ENCODE measurements at regions not wholly inside any gene's neighbourhood (a gene's known extent, or its start where the extent isn't known, plus 50 kb on each side); places are given as distances from the start of the nearest gene placed in this dataset.

- Mint-ChIP-seq H3K9me3 (no peaks in the 10 kb centered on the region), H3K4me1 (no peaks in the 10 kb centered on the region), H3K27ac (no peak overlapping the region), H3K4me3 (no peak overlapping the region), H3K27me3 (no peaks in the 10 kb centered on the region), H3K36me3 (ENCODE audit: low read depth) (no peaks in the 10 kb centered on the region)
- ATAC-seq (replicated peaks), result no peak
Observed at GRCh38 chr4:14313757-14314156, 686.2 kb upstream of the BOD1L1 start.

GRCh38 chr4:14315129-14315528 lies 687.2 kb upstream of the CPEB2 start:
- Mint-ChIP-seq H3K27ac (no peak overlapping the region), H3K4me1 (no peaks in the 10 kb centered on the region), H3K9me3 (no peaks in the 10 kb centered on the region), H3K4me3 (no peak overlapping the region), H3K36me3 (ENCODE audit: low read depth) (no peaks in the 10 kb centered on the region), H3K27me3 (no peaks in the 10 kb centered on the region)
- no peak for ATAC-seq (replicated peaks)

- Mint-ChIP-seq H3K27me3 (no peaks in the 10 kb centered on the region), H3K9me3 (no peaks in the 10 kb centered on the region), H3K4me1 (no peaks in the 10 kb centered on the region), H3K4me3 (no peak overlapping the region), H3K36me3 (ENCODE audit: low read depth) (no peaks in the 10 kb centered on the region), H3K27ac (no peak overlapping the region)
- no peak for ATAC-seq (replicated peaks)
Observed at GRCh38 chr4:14317351-14317750, 684.9 kb upstream of the CPEB2 start.

- Mint-ChIP-seq H3K4me1 (no peaks in the 10 kb centered on the region), H3K27me3 (no peaks in the 10 kb centered on the region), H3K4me3 (no peak overlapping the region), H3K36me3 (ENCODE audit: low read depth) (no peaks in the 10 kb centered on the region), H3K9me3 (no peaks in the 10 kb centered on the region), H3K27ac (no peak overlapping the region)
- ATAC-seq (replicated peaks), result no peak
Observed at GRCh38 chr4:14318671-14319070, 683.6 kb upstream of the CPEB2 start.

- H3K36me3 Mint-ChIP-seq (ENCODE audit: low read depth), result no peaks in the 10 kb centered on the region
- H3K9me3 Mint-ChIP-seq, result peaks cover 4% of the 10 kb centered on the region
- H3K27me3 Mint-ChIP-seq, result no peaks in the 10 kb centered on the region
- H3K27ac Mint-ChIP-seq, result no peak overlapping the region
- no peak overlapping the region for H3K4me3 Mint-ChIP-seq
- no peak for ATAC-seq (replicated peaks)
- H3K4me1 Mint-ChIP-seq, result no peaks in the 10 kb centered on the region
Observed at GRCh38 chr4:14321723-14322122, 680.6 kb upstream of the CPEB2 start.

GRCh38 chr4:14323191-14323590 lies 679.1 kb upstream of the CPEB2 start:
- Mint-ChIP-seq H3K4me1 (no peaks in the 10 kb centered on the region), H3K9me3 (peaks cover 4% of the 10 kb centered on the region), H3K27me3 (no peaks in the 10 kb centered on the region), H3K36me3 (ENCODE audit: low read depth) (no peaks in the 10 kb centered on the region), H3K27ac (no peak overlapping the region), H3K4me3 (no peak overlapping the region)
- ATAC-seq (replicated peaks), result no peak

GRCh38 chr4:14329228-14329627 lies 673.1 kb upstream of the CPEB2 start:
- no peak for ATAC-seq (replicated peaks)
- Mint-ChIP-seq H3K36me3 (ENCODE audit: low read depth) (no peaks in the 10 kb centered on the region), H3K27me3 (no peaks in the 10 kb centered on the region), H3K9me3 (peaks cover 4% of the 10 kb centered on the region), H3K27ac (no peak overlapping the region), H3K4me3 (no peak overlapping the region), H3K4me1 (no peaks in the 10 kb centered on the region)

GRCh38 chr4:14333616-14334015 lies 668.7 kb upstream of the CPEB2 start:
- H3K4me1 Mint-ChIP-seq, result no peaks in the 10 kb centered on the region

GRCh38 chr4:14334166-14334565 lies 668.1 kb upstream of the CPEB2 start:
- Mint-ChIP-seq H3K27ac (no peak overlapping the region), H3K4me1 (no peaks in the 10 kb centered on the region), H3K27me3 (peaks cover 5% of the 10 kb centered on the region), H3K36me3 (ENCODE audit: low read depth) (no peaks in the 10 kb centered on the region), H3K4me3 (no peak overlapping the region), H3K9me3 (peaks cover 4% of the 10 kb centered on the region)
- ATAC-seq (replicated peaks), result no peak

More at GRCh38 chr4:14333616-14334015, 668.7 kb upstream of the CPEB2 start:
- no peaks in the 10 kb centered on the region for H3K27me3 Mint-ChIP-seq
- H3K36me3 Mint-ChIP-seq (ENCODE audit: low read depth), result no peaks in the 10 kb centered on the region
- no peak overlapping the region for H3K4me3 Mint-ChIP-seq
- peaks cover 4% of the 10 kb centered on the region for H3K9me3 Mint-ChIP-seq
- no peak overlapping the region for H3K27ac Mint-ChIP-seq
- no peak for ATAC-seq (replicated peaks)

- Mint-ChIP-seq H3K27ac (no peak overlapping the region), H3K27me3 (peaks cover 5% of the 10 kb centered on the region), H3K9me3 (peaks cover 4% of the 10 kb centered on the region), H3K36me3 (ENCODE audit: low read depth) (no peaks in the 10 kb centered on the region), H3K4me1 (no peaks in the 10 kb centered on the region), H3K4me3 (no peak overlapping the region)
- ATAC-seq (replicated peaks), result no peak
Observed at GRCh38 chr4:14335872-14336271, 666.4 kb upstream of the CPEB2 start.

GRCh38 chr4:14336656-14337055 lies 665.6 kb upstream of the CPEB2 start:
- H3K4me3 Mint-ChIP-seq, result no peak overlapping the region
- H3K9me3 Mint-ChIP-seq, result peaks cover 4% of the 10 kb centered on the region
- no peak overlapping the region for H3K27ac Mint-ChIP-seq
- ATAC-seq (replicated peaks), result no peak
- H3K27me3 Mint-ChIP-seq, result peaks cover 5% of the 10 kb centered on the region
- no peaks in the 10 kb centered on the region for H3K36me3 Mint-ChIP-seq (ENCODE audit: low read depth)
- no peaks in the 10 kb centered on the region for H3K4me1 Mint-ChIP-seq

GRCh38 chr4:14337892-14338584 lies 664.2 kb upstream of the CPEB2 start:
- peaks cover 4% of the 10 kb centered on the region for H3K9me3 Mint-ChIP-seq
- H3K27me3 Mint-ChIP-seq, result peaks cover 5% of the 10 kb centered on the region
- no peak overlapping the region for H3K4me3 Mint-ChIP-seq
- H3K36me3 Mint-ChIP-seq (ENCODE audit: low read depth), result no peaks in the 10 kb centered on the region
- ATAC-seq (replicated peaks), result no peak
- H3K27ac Mint-ChIP-seq, result no peak overlapping the region
- H3K4me1 Mint-ChIP-seq, result no peaks in the 10 kb centered on the region

GRCh38 chr4:14338585-14339265 lies 663.6 kb upstream of the CPEB2 start:
- ATAC-seq (replicated peaks), result no peak
- Mint-ChIP-seq H3K4me3 (no peak overlapping the region), H3K27ac (no peak overlapping the region), H3K4me1 (no peaks in the 10 kb centered on the region), H3K27me3 (peaks cover 5% of the 10 kb centered on the region), H3K36me3 (ENCODE audit: low read depth) (no peaks in the 10 kb centered on the region), H3K9me3 (peaks cover 4% of the 10 kb centered on the region)

GRCh38 chr4:14339715-14340114 lies 662.6 kb upstream of the CPEB2 start:
- no peak overlapping the region for H3K4me3 Mint-ChIP-seq
- H3K9me3 Mint-ChIP-seq, result no peaks in the 10 kb centered on the region
- H3K27ac Mint-ChIP-seq, result no peak overlapping the region
- H3K27me3 Mint-ChIP-seq, result peaks cover 5% of the 10 kb centered on the region
- ATAC-seq (replicated peaks), result no peak
- H3K36me3 Mint-ChIP-seq (ENCODE audit: low read depth), result no peaks in the 10 kb centered on the region
- no peaks in the 10 kb centered on the region for H3K4me1 Mint-ChIP-seq

GRCh38 chr4:14340321-14340720 lies 662.0 kb upstream of the CPEB2 start:
- no peaks in the 10 kb centered on the region for H3K9me3 Mint-ChIP-seq
- no peaks in the 10 kb centered on the region for H3K4me1 Mint-ChIP-seq
- no peaks in the 10 kb centered on the region for H3K36me3 Mint-ChIP-seq (ENCODE audit: low read depth)
- H3K4me3 Mint-ChIP-seq, result no peak overlapping the region
- no peak overlapping the region for H3K27ac Mint-ChIP-seq
- ATAC-seq (replicated peaks), result no peak
- peaks cover 5% of the 10 kb centered on the region for H3K27me3 Mint-ChIP-seq

Measured in activated T-helper 17 cell treated with anti-CD3 and anti-CD28 coated beads, Interleukin-2, amount 50 U/mL, for 72 hours (primary cell).